Mammary epithelial cell (primary cell): ENCODE measurements at regions not wholly inside any gene's neighbourhood (a gene's known extent, or its start where the extent isn't known, plus 50 kb on each side); places are given as distances from the start of the nearest gene placed in this dataset.

Experiments
- EZH2 ChIP-seq: IDR thresholded peaks from 2 replicates; pipeline ENCODE4 v1.6.1; 2012; ENCODE audit warnings: low read length, inconsistent platforms, borderline replicate concordance
- TF ChIP-seq, protein P1 (sequence below), 2 donors: IDR thresholded peaks in 1 of 2; conservative IDR thresholded peaks in 1 of 2; 2 replicates each; pipeline ENCODE4 v1.5.1; 2011 to 2012; ENCODE audit warnings: inconsistent platforms in 2 of 2, low read length in 2 of 2, mild to moderate bottlenecking in 2 of 2, control low read depth in 1 of 2, low read depth in 1 of 2; ENCODE audit not compliant: insufficient read depth in 1 of 2; ENCODE audit errors: extremely low read depth in 1 of 2

DNA sequence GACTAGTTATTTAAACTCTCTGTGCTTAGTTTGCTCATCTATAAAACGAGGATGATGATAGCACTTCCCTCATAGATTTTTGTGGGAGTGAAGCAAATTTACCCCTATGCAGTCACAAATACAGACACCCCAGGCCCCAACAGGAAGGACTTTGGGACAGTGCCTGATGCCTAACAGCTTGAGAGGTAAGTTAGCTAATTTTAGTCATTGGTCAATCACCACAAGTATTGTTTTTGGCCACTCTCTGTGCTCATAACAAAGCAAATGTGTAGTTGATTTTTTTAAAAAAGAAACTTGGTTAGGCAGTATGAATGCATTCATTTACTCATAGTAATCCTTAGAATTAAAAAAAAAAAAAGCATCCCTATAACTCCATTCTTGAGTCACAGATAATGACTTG lies 1590.7 kb upstream of the TENM3 start:
- TF ChIP-seq, protein P1, sequence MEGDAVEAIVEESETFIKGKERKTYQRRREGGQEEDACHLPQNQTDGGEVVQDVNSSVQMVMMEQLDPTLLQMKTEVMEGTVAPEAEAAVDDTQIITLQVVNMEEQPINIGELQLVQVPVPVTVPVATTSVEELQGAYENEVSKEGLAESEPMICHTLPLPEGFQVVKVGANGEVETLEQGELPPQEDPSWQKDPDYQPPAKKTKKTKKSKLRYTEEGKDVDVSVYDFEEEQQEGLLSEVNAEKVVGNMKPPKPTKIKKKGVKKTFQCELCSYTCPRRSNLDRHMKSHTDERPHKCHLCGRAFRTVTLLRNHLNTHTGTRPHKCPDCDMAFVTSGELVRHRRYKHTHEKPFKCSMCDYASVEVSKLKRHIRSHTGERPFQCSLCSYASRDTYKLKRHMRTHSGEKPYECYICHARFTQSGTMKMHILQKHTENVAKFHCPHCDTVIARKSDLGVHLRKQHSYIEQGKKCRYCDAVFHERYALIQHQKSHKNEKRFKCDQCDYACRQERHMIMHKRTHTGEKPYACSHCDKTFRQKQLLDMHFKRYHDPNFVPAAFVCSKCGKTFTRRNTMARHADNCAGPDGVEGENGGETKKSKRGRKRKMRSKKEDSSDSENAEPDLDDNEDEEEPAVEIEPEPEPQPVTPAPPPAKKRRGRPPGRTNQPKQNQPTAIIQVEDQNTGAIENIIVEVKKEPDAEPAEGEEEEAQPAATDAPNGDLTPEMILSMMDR (conservative IDR thresholded peaks at IDR 0.05 in 1 of 2, IDR thresholded peaks at IDR 0.05 in 1 of 2; ENCODE audit: extremely low read depth in 1 of 2, insufficient read depth in 1 of 2, low read depth in 1 of 2, low read length in 2 of 2), result no peak
- no peak for TF ChIP-seq EZH2
